A204.1 (cell line): ENCODE measurements at regions not wholly inside any gene's neighbourhood (a gene's known extent, or its start where the extent isn't known, plus 50 kb on each side); places are given as distances from the start of the nearest gene placed in this dataset.
A peak's percentile ranks its signal among the peaks of the same experiment; 100 is the strongest.
"Not testable (repeated sequence)": the region's sequence is repeated elsewhere in the genome, so short reads cannot be mapped to it uniquely, and the experiment has no call there.

ENCODE experiments used
- FAIRE-seq: peaks from 2 replicates; lab custom pipeline; 2012; peaks lifted over from hg19 to GRCh38; lab: Jason Lieb, UNC

GRCh38 chr9:90105773-90106172 lies 501.0 kb downstream of the GADD45G start:
- no peak for FAIRE-seq

GRCh38 chr9:90107040-90107725 lies 502.4 kb downstream of the GADD45G start:
- no peak for FAIRE-seq

- no peak for FAIRE-seq
Measured at GRCh38 chr9:90107726-90108655, 503.2 kb downstream of the GADD45G start.

GRCh38 chr9:90112788-90113187 lies 508.0 kb downstream of the GADD45G start:
- FAIRE-seq: no peak

GRCh38 chr9:90114641-90115425 lies 510.0 kb downstream of the GADD45G start:
- FAIRE-seq: no peak

DNA sequence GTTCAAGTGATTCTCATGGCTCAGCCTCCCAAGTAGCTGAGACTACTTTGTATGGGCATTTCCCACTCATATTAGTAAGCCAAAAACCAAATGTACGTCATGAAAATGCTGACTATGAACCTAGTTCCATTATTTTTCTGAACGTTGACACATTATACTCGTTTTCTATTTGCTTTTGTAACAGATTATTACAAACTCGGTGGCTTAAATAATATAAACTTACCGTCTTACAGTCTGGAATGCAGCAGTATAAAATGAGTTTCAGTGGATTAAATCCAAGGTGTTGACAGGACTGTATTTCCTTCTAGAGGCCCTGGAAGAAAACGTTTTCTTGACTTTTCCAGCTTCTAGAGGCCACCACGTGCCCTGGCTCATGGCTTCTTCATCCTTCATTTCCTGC lies 517.0 kb downstream of the GADD45G start:
- FAIRE-seq: no peak

GRCh38 chr9:90124961-90125360 lies 517.7 kb downstream of the DIRAS2 start:
- no peak for FAIRE-seq

DNA sequence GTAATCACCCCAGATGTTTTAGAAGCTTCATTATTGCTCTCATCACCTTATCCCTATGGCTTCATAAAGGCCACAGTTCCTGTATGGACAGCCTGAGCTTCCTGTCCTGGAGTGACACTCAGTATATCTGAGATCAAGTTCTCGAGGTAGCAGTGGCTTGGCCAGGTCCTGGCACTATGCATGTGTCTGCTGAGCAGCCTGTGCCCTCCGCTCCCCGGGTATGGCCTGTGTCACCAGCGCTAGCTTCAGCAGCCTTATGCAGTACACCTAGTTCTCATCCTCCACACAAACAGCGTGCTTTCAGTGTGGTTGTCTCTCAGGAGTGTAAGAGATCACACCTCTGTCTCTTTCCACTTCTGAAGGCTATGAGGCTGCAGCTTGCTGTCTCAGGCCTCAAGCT lies 514.7 kb downstream of the DIRAS2 start:
- no peak for FAIRE-seq

DNA sequence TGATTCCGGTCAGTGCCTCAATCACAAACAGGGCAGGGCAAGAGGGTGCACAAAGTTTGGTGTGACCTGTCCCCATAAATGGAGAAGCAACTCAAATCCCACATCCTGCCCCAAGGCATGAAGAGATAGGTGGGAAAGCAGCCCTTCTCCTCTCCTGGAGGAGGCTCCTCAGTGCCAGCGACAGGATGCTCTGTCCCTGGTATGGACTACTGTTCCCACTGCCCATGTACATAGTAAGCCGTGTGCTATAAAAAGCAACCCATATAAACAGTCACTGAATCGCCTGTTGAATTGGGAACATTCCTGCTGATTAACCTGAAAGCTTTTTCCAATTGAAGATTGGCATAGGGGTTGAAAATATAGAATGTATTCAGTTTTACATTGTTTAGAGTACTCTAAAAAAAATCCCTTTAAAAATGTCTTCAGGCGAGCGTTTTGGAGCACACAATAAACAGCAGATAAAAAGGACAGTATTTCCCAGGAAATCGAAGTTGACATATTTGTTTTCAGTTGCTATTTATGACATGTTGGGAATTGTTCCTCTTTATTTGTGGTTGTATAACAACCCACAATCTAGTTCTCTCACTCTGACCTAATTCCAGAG lies 513.9 kb downstream of the DIRAS2 start:
- FAIRE-seq: no peak

- FAIRE-seq: no peak
Measured at GRCh38 chr9:90129446-90129845, 513.2 kb downstream of the DIRAS2 start.

GRCh38 chr9:90131568-90131967 lies 511.1 kb downstream of the DIRAS2 start:
- FAIRE-seq: no peak

DNA sequence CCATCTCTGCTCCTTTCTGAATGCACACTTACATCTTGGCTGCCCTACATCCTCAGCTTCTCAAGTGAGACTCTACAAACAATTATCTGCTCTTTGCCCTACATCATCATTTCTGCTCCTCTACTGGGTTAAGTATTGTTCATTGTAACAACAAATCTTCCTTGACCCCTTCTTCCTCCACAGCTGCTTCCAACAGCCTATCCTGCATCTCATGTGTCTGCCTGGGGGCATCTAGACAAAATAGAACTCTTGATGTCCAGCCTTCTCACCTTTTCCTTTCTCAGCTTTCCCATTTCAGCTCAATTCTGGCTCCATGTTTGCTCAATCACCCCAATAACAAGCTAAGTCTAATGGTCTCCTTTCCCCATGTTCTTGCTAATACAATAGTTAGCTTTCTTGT lies 509.8 kb downstream of the DIRAS2 start:
- FAIRE-seq: no peak

- FAIRE-seq: no peak
Measured at GRCh38 chr9:90137801-90138200, 504.8 kb downstream of the DIRAS2 start.

GRCh38 chr9:90140131-90140818 lies 502.3 kb downstream of the DIRAS2 start:
- FAIRE-seq: no peak

- peak; percentile 95 for FAIRE-seq
Measured at GRCh38 chr9:90141723-90142122, 500.9 kb downstream of the DIRAS2 start.

- peak; percentile 70 for FAIRE-seq
Measured at GRCh38 chr9:90142580-90142979, 500.0 kb downstream of the DIRAS2 start.

- no peak for FAIRE-seq
Measured at GRCh38 chr9:90147426-90147825, 495.2 kb downstream of the DIRAS2 start.

DNA sequence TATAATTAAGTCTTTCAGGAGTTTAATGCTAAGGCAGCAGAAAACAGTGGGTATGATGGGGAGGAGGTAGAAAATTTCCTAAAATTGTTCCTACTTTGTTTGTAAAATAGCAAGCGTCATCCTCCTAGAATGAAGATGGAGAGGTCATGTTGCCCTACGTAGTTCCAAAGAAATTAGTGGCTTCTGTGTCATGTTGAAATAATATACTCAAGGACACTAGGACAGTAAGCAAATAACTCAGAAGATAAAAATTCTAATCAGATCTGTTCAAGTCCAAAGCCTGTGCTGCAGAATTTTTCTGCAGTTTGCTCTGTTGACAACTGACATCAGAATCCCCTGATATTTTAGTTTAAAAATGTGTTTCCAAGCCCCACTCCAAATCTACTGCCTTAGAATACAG lies 486.3 kb downstream of the DIRAS2 start:
- FAIRE-seq: no peak

DNA sequence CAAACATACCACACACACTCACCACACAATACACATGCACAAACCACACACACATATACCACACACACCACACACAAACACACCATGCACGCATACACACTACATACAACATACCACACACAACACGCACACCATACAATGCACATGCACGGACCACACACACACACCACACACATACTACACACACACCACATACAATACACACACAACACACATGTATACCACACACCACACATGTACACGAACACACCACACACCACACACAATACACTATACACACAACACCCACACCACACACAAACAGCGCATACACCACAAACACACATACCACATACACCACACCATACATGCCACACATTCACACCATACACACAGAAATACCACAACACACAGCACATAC lies 480.3 kb downstream of the DIRAS2 start:
- FAIRE-seq: no peak

- no peak for FAIRE-seq
Measured at GRCh38 chr9:90162819-90163218, 479.8 kb downstream of the DIRAS2 start.

GRCh38 chr9:90165281-90165680 lies 477.3 kb downstream of the DIRAS2 start:
- no peak for FAIRE-seq

DNA sequence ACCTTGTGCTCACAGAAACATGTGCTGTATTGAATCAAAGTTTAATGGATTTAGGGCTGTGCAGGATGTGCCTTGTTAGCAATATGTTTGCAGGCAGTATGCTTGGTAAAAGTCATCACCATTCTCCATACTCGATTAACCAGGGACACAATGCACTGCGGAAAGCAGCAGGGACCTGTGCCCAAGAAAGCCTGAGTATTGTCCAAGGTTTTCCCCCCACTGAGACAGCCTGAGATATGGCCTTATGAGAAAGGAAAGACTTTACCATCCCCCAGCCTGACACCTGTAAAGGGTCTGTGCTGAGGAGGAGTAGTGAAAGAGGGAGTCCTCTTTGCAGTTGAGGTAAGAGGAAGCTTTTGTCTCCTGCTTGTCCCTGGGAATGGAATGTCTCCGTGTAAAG lies 476.2 kb downstream of the DIRAS2 start:
- not testable (repeated sequence) for FAIRE-seq
